ENCODE measurements at regions not wholly inside any gene's neighbourhood (a gene's known extent, or its start where the extent isn't known, plus 50 kb on each side); places are given as distances from the start of the nearest gene placed in this dataset.

- TF ChIP-seq TCF7 (CRISPR knock-in tag; IDR thresholded peaks at IDR 0.05; ENCODE audit: low read depth) (no peak), TEAD4 (CRISPR knock-in tag; IDR thresholded peaks at IDR 0.05) (no peak), MAX (CRISPR knock-in tag; IDR thresholded peaks at IDR 0.05) (no peak), CTCF (IDR thresholded peaks at IDR 0.05) (no peak), E2F5 (CRISPR knock-in tag; IDR thresholded peaks at IDR 0.05) (no peak), ZSCAN18 (CRISPR knock-in tag; IDR thresholded peaks at IDR 0.05) (no peak), ZBTB43 (CRISPR knock-in tag; IDR thresholded peaks at IDR 0.05) (no peak), AFF4 (CRISPR knock-in tag; IDR thresholded peaks at IDR 0.05; ENCODE audit: borderline replicate concordance) (no peak), OVOL2 (CRISPR knock-in tag; IDR thresholded peaks at IDR 0.05; ENCODE audit: borderline replicate concordance) (no peak), NR1H2 (CRISPR knock-in tag; IDR thresholded peaks at IDR 0.05) (no peak), HMGXB4 (CRISPR knock-in tag; IDR thresholded peaks at IDR 0.05) (no peak), ZNF232 (CRISPR knock-in tag; IDR thresholded peaks at IDR 0.05) (no peak), ATF3 (CRISPR knock-in tag; conservative IDR thresholded peaks at IDR 0.05) (no peak)
These were observed 491.5 kb downstream of the SATB2 start for GRCh38 chr2:198966269-198966668.

Measured in WTC11 (cell line).